NCI-H1417 (cell line): ENCODE measurements at regions not wholly inside any gene's neighbourhood (a gene's known extent, or its start where the extent isn't known, plus 50 kb on each side); places are given as distances from the start of the nearest gene placed in this dataset.
"Not testable (repeated sequence)": the region's sequence is repeated elsewhere in the genome, so short reads cannot be mapped to it uniquely, and the experiment has no call there.

Experiments used
- DNase-seq, 3 experiments: peaks; one replicate each; lab custom pipeline; 2025; lab: John Stamatoyannopoulos, UW

DNA sequence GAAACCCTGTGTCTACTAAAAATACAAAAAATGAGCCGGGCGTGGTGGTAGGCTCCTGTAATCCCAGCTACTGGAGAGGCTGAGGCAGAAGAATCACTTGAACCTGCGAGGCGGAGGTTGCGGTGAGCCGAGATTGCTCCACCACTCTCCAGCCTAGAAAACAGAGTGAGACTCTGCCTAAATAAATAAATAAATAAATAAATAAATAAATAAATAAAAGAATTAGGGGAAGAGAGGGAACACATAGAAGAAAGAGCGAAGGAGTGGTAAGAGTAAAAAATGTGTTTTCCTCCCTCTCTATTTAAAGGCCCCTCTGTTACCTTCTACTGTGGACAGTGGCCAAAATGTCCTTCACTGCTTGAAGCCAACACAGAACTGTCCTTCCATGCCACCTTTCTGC is 103.9 kb upstream of the SOX21 start:
- DNase-seq, result no peak

DNA sequence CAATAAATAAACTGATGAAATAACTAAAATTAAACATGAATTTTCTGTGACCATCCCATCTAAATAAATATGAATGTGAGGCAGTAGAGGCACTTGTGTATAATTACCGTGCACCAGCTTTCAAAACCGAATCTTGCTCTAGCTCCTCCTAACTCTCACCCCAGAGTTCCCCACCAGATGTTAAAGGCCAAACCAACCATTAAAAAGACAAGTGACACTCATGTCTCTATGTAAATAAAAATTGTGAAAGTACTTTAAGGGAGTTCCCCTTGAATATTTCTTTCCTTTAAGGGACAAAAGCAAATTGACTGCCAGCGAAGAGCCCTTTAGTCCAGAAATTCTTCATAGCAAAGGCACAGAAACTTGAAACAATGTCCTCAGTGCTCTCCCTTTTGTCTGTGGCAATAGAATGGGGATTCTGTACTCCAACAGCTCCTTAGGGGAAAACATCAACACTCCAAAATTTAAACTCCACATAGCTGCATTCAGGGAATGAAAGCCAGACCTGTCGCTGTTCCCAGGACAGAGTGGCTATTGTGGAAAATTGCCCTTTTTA is 101.7 kb upstream of the SOX21 start:
- peak in 2 of 3 experiments; percentile 34 to 97 for DNase-seq

DNA sequence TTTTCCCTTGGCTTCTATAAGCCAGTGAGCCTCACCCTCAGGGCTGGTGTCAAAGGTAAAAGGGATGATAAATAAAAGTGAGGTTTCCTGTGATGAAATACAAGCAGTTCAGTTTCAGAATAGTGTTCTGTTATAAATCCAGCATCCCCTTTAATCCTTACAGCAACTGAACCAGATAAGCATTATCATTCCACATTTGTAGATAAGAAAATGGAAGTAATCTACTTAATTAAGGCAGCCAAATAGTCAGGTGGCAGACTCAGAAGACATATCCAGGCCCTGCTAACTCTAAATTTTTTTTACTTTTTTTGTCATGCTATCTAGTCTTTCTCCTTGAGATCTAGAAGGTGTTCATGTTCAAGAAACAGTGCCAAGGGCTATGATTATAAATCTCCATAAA is 99.4 kb upstream of the SOX21 start:
- no peak for DNase-seq

DNA sequence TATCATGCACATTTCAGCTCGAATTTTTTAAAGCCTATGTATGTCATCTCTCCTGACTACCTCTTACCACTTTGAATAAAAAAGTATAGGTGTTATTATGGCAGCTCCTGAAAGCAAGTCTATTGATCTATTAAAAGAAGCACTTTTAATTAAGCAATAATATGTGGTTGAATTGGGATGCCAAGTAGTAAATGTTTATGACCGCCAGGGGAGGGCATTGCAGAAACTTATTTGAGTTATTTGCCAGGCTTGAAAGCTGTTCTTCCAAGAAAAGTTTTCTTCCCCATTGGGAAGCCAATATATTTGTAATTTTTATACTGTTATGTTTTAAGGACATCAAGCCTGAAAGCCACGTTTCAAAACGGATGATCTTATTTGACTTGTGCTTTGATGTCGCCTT is 88.1 kb upstream of the SOX21 start:
- DNase-seq, result no peak

DNA sequence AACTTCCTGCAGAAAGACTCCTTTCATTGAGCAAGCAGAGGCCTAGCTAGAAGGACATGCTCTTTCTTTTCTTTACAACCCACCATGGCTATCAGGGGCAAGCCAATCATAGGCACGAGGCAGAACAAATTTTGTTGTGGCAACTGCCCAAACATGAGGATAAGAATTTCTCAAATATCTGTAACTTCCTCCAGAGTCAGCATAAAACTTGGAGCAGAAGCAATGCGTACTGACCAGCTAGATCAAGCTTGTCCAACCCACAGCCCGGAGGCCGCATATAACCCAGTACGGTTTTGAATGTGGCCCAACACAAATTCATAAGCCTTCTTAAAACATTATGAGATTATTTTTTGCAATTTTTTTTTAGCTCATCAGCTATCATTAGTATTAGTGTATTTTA is 87.0 kb upstream of the SOX21 start:
- DNase-seq, result no peak

DNA sequence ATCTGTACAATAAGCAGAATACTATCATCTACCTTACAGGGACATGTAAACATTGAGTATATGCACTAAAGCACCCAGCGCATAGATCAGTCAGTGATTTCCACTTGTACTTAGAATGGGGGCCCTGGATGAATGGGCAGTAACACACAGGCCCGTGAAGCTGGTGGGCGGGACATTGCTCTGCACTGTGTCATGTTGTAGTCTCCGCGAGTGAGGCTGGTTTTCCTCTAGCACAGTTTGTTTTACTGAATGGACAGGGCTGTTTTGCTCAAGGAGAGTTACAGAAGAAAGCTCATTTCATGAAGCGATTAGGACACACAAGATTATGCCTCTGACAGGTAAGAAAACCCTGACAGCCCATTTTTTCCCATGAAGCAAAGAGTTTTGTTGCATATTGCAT is 86.4 kb upstream of the SOX21 start:
- DNase-seq, result no peak

DNA sequence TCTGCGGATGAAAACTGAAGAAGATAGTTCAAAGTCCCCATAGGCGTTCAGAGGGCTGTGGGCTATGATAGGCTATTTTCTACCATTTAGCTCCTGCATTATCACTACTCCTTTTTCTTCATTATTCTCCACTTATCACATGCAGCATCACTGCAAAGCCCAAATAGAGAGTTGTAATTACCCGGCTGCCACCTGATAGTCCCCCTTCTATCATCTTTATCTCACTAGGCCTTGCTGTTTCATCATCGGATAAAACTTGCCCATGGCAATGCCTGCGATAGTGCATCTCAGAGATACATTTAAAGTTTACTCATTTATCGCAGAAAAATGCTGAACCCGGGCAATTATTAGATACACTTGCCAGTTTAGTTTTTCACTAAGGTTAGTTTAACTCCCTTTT is 82.9 kb upstream of the SOX21 start:
- no peak for DNase-seq

DNA sequence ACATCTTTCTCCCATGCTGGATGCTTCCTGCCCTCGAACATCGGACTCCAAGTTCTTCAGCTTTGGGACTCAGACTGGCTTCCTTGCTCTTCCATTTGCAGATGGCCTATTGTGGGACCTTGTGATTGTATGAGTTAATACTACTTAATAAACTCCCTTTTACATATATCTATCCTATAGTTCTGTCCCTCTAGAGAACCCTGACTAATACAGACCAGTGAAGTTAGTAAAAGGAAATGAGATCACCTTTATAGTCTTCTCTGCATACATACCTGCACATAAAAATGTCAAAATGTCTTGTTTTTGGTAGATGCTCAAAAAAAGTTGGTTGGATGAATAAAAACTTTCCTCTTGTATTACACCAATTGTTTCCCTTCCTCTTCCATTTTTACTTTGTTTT is 73.9 kb upstream of the SOX21 start:
- DNase-seq, result not testable (repeated sequence)

DNA sequence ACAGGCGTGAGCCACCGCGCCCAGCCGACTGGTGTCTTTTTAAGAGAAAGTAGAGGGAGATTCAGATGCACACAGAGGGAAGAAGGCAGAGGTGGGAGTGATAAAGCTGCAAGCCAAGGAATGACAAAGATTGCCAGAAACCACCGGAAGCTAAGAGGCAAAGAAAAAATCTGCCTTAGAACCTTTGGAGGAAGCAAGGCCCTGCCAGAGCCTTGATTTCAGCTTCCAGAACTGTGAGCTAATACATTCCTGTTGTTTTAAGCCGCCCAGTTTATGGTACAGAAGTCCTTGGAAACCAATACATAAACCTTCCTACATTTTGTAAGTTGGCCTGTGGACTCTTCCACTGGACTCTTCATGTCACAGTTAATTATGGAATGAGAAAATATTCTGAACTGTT is 71.7 kb upstream of the SOX21 start:
- no peak for DNase-seq

DNA sequence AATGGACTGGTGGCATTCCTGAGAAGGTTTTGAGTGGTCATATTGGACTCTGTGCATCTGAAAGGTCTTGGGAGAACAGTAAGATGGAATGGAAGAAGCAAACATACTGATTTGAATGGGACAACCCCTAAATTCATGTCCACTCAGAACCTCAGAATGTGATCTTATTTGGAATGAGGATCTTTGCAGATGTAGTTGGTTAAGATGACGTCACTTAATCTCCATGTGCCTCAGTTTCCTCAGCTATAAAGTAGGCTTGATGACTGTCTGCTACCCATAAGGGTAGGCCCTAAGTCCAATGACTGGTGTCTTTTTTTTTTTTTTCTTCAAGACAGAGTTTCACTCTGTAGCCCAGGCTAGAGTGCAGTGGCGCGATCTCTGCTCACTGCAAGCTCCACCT is 71.1 kb upstream of the SOX21 start:
- no peak for DNase-seq

DNA sequence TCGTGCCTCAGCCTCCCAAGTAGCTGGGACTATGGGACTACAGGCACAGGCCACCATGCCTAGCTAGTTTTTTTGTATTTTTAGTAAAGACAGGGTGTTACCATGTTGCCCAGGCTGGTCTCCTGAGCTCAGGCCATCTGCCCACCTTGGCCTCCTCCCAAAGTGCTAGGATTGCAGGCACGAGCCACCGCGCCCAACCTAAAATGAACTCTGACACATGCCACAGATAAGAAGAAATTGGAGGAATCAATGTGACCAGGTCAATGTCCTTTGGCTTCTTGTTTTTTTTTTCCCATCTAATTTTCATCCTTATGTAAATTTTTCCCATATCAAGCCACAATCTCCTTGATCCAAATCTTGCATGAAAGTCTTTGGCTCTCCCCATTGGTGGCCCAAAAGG is 68.1 kb upstream of the SOX21 start:
- DNase-seq, result no peak

DNA sequence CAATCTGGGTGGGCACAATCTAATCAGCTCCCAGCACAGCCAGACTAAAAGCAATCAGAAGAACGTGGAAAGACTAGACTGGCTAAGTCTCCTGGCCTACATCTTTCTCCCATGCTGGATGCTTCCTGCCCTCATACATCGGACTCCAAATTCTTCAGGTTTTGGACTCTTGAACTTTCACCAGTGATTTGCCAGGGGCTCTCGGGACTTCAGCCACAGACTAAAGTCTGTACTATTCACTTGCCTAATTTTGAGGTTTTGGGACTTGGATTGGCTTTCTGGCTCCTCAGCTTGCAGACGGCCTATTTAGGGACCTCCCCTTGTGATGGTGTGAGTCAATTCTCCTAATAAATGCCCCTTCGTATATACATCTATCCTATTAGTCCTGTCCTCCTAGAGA is 66.6 kb upstream of the SOX21 start:
- no peak for DNase-seq

DNA sequence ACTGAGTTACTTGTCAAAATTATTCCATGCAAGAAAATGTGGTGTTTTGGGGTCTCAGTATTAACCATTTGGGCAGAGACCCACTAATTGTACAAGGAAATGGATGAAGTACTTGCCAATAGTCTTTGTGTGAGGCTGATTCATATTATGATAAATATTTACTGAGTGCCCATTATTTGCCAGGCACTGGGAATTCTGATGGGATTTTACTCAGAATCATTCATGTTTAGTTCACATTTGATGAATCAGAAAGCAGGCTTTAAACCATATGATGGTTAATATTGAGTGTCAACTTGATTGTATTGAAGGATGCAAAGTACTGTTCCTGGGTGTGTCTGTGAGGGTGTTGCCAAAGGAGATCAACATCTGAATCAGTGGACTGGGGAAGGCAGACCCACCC is 66.2 kb upstream of the SOX21 start:
- DNase-seq, result no peak

DNA sequence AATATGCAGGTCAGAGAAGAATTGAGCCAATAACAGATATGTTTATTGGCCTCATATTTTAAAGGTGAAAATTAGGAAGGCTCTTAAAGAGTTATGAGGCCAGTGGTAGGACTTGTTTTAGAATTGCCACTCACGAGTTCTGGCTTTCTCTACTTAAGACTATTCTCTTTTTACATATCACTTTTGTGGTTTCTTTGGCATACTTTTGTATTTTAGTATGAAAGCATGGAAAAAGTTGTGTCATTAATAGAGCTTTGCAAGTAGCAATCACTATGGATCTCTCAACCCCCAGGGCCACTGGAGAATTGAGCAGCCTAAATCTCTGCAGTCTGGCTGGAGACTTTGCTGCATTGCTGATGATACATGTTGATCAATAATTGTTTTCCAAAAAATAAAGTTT is 64.6 kb upstream of the SOX21 start:
- DNase-seq, result no peak

DNA sequence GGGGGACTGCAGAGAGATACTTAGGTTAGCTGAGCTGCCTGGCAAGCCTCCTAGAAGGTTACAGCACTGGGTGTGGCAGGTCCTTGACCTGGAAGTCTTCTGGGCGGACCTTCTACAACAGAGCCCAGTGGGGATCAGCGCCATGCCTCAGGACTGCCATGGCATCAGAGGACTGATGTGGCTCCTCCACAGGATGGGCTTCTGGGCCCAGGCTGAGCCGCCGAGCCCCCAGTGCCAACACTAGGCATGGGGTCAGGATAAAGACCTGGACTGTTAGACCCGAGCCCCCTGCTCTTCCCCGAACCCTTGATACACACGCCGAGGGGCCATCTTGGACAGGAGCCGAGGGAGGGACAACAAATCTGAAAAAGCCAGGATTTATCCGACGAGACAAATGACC is 64.0 kb upstream of the SOX21 start:
- DNase-seq, result no peak

DNA sequence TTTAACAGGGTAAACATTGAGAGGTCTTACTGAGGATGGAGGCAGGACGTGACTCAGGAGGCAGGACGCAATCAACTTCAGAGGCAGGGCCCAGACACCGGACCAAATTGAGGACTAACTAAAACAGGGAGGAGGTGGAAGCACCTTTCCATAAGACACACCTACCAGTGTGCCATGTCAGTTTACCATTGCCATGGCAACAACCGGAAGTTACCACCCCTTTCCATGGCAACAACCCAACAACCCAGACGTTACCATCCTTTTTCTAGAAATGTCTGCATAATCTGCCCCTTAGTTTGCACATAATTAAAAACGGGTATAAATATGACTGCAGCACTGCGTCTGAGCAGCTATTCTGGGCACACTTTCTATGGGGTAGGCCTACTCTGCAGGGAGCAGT is 53.5 kb upstream of the SOX21 start:
- no peak for DNase-seq

DNA sequence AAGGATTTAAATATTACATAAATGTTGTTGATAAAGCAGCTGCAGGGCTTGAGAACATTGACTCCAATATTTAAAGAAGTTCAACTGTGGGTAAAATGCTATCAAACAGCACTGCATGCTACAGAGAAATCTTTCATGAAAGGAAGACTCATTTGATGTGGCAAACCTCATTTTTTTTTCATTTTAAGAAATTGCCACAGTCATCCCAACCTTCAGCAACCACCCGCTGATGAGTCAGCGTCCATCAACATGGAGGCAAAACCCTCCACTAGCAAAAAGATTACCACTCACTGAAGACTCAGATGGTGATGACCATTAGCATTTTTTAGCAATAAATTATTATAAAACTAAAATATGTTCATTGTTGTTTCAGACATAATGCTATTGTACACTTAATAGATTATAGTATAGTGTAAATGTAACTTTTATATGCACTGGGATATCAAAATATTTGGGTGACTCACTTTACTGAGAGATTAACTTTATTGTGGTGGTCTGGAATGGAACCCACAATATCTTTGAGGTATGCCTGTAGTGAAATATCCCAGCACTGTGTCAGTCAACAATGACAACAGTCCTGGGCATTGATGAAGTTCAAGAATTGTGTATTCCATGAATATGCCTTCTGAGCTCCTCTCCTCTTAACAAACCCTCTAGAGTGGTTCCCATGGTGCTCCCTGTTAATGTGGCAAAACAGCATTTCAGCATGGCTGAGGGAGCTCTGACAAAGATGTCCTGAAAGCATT is 52.4 kb upstream of the SOX21 start:
- no peak for DNase-seq
